ENCODE measurements at regions not wholly inside any gene's neighbourhood (a gene's known extent, or its start where the extent isn't known, plus 50 kb on each side); places are given as distances from the start of the nearest gene placed in this dataset.
"Not testable (repeated sequence)": the region's sequence is repeated elsewhere in the genome, so short reads cannot be mapped to it uniquely, and the experiment has no call there.

DNA sequence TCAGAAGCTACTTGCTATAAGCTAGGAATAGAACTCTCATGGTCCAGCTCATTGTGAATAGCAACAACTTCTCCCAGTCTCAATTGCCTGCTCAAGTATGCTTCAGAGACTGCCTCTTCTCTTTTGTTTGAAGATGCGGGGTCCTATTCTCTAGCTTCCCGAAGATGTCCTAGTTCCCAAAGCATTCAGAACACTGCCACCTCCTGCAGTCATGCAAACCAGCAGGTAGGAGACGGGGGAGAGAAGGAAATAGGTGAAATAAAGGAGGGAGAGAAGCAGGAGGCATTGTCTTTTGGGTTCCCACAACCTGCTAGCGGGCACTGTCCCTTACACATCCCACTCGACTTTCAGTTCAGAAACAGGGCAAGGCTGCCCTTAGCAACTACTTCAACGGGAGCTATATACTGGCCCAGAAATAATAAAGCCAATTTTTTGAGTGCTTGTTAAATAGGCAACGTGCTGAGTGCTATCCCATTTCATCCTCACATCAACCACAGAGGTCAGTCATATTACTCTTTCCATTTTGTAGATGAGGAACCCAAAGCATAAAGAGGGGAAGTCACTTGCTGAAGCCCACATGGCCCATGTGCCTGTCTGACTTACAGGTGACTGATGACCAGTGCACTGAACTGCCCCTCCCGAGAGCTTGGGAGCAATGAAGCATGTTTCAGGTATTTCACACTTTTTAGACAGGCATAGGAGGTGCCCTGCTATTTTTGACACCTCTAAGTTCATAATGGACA lies 61.9 kb upstream of the ATXN1 start:
- no peak for DNase-seq

DNA sequence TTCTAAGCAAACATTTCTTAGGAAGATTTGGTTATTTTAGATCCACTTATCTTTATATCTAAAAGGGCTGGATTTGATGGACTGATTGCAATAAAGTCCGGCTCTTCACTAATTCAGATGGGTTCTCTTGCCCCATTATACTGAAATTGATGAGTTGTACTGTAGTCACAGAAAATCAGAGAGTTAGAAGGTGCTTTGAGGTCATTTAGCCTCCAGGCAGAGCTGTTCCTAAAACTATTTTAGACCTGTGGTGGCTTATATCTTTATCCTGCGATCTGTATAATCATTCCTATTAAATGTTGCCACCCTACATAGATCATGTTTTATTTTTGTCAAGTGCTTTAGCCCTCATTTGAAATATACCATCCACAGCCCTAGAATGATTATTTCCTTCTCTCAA lies 61.3 kb upstream of the ATXN1 start:
- DNase-seq = no peak

DNA sequence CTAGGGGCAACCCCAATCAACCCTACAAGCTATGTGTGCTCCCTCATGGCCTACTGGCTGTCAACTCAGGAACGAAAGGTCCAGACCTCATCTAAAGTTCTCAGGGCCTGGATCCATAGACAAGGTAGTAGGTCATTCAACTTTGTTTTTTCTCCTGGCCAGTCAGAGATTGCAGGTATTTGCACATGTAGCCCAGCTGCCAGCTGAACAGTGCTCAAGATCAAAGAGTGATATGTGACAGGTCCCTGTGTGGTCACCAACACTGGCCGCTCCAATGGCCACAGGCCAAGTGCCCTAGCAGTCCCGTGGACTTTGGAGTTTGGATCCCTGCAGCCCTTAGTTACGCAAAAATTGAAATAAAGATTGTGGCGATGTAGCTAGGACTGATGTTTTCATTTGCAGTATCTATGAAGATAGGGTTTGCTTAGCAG lies 60.6 kb upstream of the ATXN1 start:
- no peak for DNase-seq

DNA sequence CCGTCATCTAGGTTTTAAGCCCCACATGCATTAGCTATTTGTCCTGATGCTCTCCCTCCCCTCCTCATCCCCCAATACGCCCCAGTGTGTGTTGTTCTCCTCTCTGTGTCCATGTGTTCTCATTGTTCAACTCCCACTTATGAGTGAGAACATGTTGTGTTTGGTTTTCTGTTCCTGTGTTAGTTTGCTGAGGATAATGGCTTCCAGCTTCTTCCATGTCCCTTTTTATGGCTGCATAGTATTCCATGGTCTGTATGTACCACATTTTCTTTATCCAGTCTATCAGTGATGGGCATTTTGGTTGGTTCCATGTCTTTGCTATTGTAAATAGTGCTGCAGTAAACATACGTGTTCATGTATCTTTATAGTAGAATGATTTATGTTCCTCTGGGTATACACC lies 59.0 kb upstream of the ATXN1 start:
- DNase-seq = not testable (repeated sequence)

DNA sequence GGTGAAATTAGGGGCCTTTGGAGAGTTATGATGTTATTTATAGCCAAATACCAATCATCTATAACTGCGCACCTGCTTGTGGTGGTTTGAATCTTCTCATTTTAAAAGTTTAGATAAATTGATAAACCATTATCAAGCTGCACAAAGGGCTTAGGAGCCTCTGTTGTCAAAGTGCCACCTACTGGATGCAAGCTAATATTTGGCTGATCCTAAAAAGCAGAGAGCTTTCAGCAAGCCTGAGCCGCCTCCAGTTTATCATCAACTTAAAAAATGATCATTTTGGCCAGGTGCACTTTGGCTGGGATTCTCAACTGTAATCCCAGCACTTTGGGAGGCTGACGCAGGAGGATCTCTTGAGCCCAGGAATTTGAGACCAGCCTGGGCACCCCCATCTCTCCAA lies 58.5 kb upstream of the ATXN1 start:
- no peak for DNase-seq

DNA sequence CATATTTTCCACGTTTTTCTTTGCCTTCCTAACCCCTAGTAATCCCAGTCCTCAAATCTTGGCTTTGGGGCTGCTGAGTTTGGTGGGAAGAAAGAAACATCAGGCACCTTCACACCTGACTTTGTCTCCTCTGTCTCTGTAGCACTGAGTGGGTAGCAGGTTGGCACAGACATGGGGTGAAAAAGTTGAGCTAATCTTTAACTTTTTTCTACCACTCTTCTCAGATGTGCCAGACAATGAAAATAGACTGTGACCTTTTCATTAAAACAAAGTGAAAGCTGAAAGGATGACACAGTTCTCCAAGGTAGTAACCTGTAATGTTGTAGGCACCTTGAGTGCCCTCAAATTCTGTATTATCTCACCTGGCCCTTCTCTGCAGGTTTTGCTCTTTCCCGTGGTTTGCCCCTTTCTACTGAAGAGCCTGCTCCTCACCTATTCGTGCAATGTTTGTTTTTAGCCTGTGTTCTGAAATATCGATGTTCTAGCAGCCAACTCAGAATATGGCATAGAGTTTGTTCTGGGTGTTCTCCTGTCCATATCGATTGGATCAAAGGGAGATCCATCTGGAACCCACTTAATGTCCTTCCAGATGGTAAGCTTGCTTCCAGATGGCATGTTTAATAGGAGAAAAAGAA lies 57.8 kb upstream of the ATXN1 start:
- DNase-seq = no peak

DNA sequence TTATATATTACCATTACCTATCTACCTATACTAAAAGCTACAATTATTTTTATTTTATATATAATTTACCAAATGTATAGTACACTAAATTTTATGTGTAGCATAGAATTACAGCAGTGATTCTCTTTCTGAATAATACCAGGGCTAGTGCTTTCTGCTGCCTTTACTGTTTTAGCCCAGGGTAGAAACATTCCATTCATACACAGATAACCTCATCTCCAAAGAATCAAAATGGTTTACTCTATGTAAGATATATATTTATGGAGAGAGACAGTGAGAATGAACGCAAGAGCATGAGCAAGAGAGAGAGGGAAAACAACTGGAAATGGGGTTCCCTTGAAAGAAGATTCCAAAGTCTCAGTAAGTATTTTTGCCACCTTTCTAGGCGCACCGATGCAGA lies 56.3 kb upstream of the ATXN1 start:
- no peak for DNase-seq

DNA sequence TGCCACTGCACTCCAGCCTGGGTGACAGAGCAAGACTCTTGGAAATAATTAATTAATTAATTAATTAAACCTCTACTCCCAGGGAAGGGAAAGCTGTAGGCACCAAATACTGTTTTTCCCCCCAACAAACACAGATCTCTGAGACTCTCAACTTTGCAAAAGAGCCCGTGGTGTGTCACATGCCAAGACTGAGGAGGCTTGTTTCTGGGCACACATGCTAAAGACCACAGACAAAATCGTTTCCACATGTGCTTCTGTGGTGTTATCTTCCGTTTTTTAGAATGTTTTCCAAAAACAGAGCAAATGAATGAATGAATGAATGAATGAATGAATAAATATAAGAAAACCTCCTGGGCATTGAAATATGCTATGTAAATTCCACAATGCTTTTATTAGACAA lies 55.6 kb upstream of the ATXN1 start:
- no peak for DNase-seq

DNA sequence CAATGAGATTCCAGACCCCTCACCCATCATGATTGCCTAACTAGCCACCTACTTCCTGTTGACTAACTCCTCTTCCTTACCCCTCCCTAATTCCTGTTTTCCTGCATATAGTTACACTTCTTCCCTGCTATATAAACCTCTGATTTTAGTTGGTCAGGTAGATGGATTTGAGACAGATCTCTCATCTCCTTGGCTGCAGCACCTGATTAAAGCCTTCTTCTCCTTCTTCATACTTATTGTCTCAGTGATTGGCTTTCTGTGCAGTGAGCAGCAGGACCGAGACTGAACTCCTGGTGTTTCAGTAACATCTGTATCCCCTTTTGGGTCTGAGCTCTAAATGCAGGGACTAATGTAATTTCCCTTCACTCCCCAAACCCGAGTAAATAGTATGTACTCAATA lies 51.7 kb upstream of the ATXN1 start:
- DNase-seq = no peak

DNA sequence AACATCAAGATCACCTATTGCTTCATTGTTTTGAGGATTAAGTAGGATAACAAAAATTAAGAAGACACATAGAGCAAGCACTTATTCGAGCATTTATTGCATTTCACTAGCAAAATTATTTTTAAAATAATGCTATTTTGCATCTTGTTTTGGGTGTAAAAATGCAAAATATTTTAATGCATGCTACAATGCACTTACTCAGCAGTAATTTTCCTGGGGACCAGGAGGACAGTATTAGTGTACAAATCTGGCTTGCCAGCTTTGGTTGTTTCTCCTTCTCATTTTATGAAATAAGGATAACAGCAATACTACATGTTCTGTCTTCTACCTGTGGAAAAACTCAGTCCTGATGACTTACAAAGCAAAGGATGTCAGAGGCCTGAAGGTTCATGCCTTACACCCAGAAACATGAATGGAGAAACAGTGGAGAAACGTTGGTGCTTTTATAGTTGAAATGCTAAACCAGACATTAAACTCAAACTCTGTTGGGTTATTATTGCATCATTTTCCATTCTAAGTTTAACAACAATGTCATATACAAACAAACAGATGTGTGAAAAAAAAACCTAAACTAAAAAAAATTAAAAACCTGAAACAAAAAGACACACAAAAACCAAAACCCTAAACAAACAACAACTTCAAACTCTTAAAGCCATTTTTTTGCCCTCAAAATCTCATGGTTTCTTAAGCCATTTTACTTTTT lies 50.2 kb upstream of the ATXN1 start:
- no peak for DNase-seq
